Activated T-helper 2 cell treated with anti-CD3 and anti-CD28 coated beads, Interferon-gamma antibody, Interleukin-2, Interleukin-4, amounts not matched to agents 10 μg/mL and 5 μg/mL and 100 μg/mL, durations not matched to agents 14 hours and 24 hours and 36 hours (primary cell): ENCODE measurements at regions not wholly inside any gene's neighbourhood (a gene's known extent, or its start where the extent isn't known, plus 50 kb on each side); places are given as distances from the start of the nearest gene placed in this dataset.

Experiments
- DNase-seq: peaks from one replicate; pipeline ENCODE4 v3.0.0; 2021; ENCODE audit warnings: low spot score
- H3K27ac Mint-ChIP-seq: one replicate; pipeline ENCODE4 v1.8.0; 2021; ENCODE audit warnings: mixed read lengths
- H3K27me3 Mint-ChIP-seq: one replicate; pipeline ENCODE4 v1.8.0; 2021; ENCODE audit warnings: low read depth, mixed read lengths
- H3K36me3 Mint-ChIP-seq: one replicate; pipeline ENCODE4 v1.8.0; 2021; ENCODE audit warnings: low read depth, mixed read lengths
- H3K4me1 Mint-ChIP-seq: one replicate; pipeline ENCODE4 v1.8.0; 2021; ENCODE audit warnings: low read depth, mixed read lengths
- H3K4me3 Mint-ChIP-seq: one replicate; pipeline ENCODE4 v1.8.0; 2021; ENCODE audit warnings: low read depth, mild to moderate bottlenecking, moderate library complexity, mixed read lengths
- H3K9me3 Mint-ChIP-seq: one replicate; pipeline ENCODE4 v1.8.0; 2021; ENCODE audit warnings: mixed read lengths
- intact Hi-C: fragments of 100-400 bp; cut with micrococcal nuclease; formaldehyde crosslinking; loops from one replicate; pipeline ENCODE4 v1.15.1; 2023

DNA sequence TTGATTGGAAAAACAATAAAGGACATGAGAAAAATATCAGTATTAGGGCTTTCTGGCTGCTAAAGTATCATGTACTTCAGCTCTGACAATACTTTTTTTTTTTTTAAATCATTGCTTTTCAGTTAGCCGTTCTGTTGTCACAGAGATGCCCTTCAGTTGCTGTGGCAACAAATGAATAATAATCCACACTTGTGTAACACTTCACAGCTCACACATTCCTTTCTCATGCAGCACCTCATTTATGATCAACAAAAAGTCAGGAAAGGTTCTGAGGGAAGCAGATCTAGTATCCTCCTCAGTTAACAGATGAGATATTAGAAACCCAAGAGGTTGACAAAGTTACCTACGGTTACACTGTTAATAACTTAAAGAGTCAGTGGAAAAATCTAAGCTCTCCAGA, 444.2 kb upstream of the SLIT2 start:
- intact Hi-C loops, result no loop called here
- no peak overlapping the region for H3K27ac Mint-ChIP-seq
- no peak for DNase-seq
- no peak overlapping the region for H3K4me3 Mint-ChIP-seq
- H3K27me3 Mint-ChIP-seq, result no peaks in the 10 kb centered on the region
- H3K9me3 Mint-ChIP-seq, result peaks cover 8% of the 10 kb centered on the region
- no peaks in the 10 kb centered on the region for H3K4me1 Mint-ChIP-seq
- H3K36me3 Mint-ChIP-seq, result no peaks in the 10 kb centered on the region

DNA sequence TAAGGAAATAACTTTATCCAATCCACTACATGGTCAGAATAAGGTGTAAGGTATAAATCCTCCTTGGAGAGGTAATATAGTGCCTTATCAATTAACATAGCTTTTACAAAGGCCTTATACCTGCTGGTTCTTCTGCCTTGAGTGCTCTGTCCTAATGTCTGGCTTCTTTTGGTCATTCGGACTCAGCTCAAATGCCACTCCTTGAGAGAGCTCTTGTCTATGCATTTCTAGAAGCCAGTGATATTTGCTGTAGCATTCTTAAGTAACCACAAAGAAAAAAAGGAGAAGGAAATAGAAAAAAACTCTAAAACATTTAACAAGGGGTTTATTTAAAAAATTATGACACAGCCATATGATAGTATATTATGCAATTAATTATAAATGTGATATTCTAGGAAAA, 444.8 kb upstream of the SLIT2 start:
- intact Hi-C loops, result no loop called here
- Mint-ChIP-seq H3K36me3 (no peaks in the 10 kb centered on the region), H3K4me3 (no peak overlapping the region), H3K9me3 (peaks cover 8% of the 10 kb centered on the region), H3K4me1 (no peaks in the 10 kb centered on the region), H3K27me3 (no peaks in the 10 kb centered on the region), H3K27ac (no peak overlapping the region)
- no peak for DNase-seq

DNA sequence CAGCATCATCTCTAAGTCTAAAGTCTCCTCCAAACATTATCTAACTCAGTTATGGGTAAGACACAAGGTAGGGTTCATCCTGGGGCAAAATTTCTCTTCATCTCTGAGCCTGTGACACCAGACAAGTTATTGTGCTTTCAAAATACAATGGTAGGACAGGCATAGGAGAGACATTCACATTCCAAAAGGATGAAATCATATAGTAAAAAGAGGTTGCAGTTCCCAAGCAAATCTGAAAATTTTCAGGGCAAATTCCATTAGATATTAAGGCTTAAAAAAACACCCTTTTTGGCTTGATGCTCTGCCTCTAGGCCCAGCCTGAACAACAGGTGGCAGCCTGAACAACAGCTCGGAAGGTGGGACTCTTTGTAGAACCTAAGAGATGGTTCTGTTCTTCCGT, 448.3 kb upstream of the SLIT2 start:
- no peaks in the 10 kb centered on the region for H3K27me3 Mint-ChIP-seq
- H3K9me3 Mint-ChIP-seq, result peaks cover 12% of the 10 kb centered on the region
- intact Hi-C loops, result no loop called here
- H3K27ac Mint-ChIP-seq, result no peak overlapping the region
- DNase-seq, result no peak
- H3K4me3 Mint-ChIP-seq, result no peak overlapping the region
- no peaks in the 10 kb centered on the region for H3K4me1 Mint-ChIP-seq
- H3K36me3 Mint-ChIP-seq, result no peaks in the 10 kb centered on the region

DNA sequence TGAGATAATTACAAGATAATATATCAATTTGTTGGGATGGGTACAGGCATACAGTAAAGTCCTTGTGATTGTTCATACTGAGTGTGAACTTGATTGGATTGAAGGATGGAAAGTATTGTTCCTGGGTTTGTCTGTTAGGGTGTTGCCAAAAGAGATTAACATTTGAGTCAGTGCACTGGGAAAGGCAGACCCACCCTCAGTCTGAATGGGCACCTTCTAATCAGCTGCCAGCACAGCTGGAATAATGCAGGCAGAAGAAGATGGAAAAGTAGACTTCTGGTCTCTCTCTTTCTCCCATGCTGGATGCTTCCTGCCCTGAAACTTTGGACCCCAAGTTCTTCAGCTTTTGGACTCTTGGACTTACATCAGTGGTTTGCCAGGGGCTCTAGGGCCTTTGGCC, 457.9 kb upstream of the SLIT2 start:
- Mint-ChIP-seq H3K4me1 (no peaks in the 10 kb centered on the region), H3K27me3 (no peaks in the 10 kb centered on the region), H3K36me3 (no peaks in the 10 kb centered on the region), H3K27ac (no peak overlapping the region), H3K9me3 (peaks cover 47% of the 10 kb centered on the region), H3K4me3 (no peak overlapping the region)
- intact Hi-C loops, result no loop called here
- no peak for DNase-seq

DNA sequence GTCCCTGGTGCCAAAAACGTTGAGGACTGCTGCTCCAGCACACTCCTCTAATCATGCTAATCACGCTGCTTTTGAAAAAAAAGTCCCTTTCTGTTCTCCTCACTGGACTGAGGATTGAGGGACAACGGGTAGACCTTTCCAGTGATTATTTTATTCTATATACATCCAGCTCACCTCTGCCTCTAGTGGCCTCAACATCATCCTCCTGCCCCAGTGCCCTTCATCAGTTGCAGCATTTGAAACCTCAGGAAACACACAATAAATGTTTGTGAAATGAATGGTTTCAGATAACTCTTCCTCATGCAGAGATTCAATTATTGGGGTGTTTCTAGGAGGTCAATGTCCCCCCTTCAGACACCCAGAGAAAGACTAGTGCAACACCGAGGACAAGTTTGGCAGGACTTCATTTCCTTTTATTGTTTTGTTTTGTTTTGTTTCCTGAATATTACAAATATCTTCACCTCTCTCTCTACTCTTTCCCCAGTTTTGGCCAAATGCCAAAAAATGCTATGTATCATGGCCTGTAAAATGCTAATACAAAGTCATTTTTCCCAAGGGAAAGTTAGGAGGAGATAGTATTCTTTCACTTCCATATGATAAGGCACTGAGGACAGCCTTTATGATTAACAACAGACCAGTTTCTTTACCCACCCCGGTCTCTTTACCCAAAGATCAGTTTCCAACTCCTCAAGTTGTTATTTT, 460.1 kb upstream of the SLIT2 start:
- Mint-ChIP-seq H3K27me3 (no peaks in the 10 kb centered on the region), H3K27ac (no peak overlapping the region), H3K9me3 (peaks cover 31% of the 10 kb centered on the region), H3K4me3 (no peak overlapping the region), H3K36me3 (no peaks in the 10 kb centered on the region), H3K4me1 (no peaks in the 10 kb centered on the region)
- intact Hi-C loops, result no loop called here
- no peak for DNase-seq

DNA sequence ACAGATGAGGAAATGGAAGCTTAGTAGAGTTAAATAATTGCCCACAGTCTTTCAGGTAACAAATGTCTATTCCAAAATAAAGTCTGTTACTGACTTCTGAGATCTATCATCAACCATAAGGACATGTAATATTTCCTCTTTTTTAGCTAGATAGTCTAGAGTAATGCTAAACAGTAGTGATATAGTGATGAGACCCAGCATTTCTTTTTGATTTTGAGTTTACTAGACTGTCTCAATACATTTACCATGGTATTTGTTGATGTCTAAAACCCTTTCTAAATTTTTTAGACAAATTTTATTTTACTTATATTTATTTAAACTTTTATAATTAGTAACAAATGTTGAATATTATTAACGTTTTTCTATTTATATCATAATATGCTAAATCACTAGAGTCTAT, 465.1 kb upstream of the SLIT2 start:
- DNase-seq, result no peak
- Mint-ChIP-seq H3K27ac (no peak overlapping the region), H3K9me3 (peaks cover 38% of the 10 kb centered on the region), H3K4me3 (no peak overlapping the region), H3K4me1 (no peaks in the 10 kb centered on the region), H3K36me3 (no peaks in the 10 kb centered on the region), H3K27me3 (no peaks in the 10 kb centered on the region)
- intact Hi-C loops, result no loop called here

DNA sequence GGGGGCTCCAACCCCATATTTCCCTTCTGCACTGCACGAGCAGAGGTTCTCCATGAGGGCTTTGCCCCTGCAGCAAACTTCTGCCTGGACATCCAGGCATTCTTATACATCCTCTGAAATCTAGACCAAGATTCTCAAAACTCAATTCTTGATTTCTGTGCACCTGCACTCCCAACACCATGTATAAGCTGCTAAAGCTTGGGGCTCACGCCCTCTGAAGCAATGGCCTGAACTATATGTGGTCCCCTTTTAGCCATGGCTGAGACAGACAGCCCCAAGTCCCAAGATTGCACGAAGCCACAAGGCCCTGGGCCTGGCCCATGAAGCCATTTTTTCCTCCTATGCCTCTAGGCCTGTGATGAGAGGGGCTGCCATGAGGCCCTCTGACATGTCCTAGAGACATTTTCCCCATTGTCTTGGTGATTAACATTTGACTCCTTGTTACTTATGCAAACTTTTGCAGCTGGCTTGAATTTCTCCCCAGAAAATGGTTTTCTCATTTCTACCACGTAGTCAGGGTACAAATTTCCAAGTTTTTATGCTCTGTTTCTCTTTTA, 468.0 kb upstream of the SLIT2 start:
- H3K4me1 Mint-ChIP-seq, result no peaks in the 10 kb centered on the region
- DNase-seq, result no peak
- H3K27me3 Mint-ChIP-seq, result no peaks in the 10 kb centered on the region
- intact Hi-C loops, result no loop called here
- H3K27ac Mint-ChIP-seq, result no peak overlapping the region
- H3K36me3 Mint-ChIP-seq, result no peaks in the 10 kb centered on the region
- H3K4me3 Mint-ChIP-seq, result no peak overlapping the region
- peaks cover 26% of the 10 kb centered on the region for H3K9me3 Mint-ChIP-seq

DNA sequence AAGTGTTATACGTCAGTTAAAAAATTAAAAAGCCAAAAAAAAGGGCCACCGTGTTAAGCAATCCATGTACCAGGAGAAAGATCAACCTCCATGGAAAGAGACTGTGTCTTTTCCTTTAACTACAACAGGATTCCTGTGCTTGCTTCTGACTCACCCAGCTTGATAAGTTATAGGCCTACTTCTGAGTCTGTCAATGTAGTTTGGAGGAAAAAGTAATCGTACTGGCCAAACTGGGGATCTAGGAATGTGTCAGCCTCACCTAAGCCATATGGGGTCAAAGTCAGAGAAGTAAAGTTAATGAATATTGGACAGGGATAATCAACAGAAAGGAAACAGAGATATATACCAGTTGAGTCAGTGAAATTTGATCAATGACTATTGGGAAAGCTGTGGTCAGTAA, 470.8 kb upstream of the SLIT2 start:
- Mint-ChIP-seq H3K9me3 (peaks cover 39% of the 10 kb centered on the region), H3K4me3 (no peak overlapping the region), H3K36me3 (no peaks in the 10 kb centered on the region), H3K27me3 (no peaks in the 10 kb centered on the region), H3K4me1 (no peaks in the 10 kb centered on the region), H3K27ac (no peak overlapping the region)
- DNase-seq, result no peak
- intact Hi-C loops, result no loop called here

DNA sequence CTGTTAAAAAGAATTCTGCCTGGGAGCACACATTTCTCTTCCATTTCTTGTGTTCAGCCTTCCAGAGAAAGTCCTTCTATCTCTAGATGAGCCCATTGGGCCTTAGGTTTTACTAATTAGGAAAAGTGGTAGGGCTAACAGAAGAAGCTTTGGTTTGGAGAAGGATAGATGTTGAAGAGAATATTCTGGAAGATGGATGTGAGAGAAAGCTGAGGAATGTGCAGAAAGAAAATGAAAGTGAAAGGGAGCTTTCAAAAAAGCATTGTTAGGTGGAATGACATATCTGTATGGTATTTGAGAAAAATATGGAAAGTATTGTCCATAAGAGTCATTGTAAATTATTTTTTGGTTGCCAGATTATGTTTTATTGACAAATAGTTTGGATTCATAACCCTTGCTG, 474.8 kb upstream of the SLIT2 start:
- Mint-ChIP-seq H3K27me3 (no peaks in the 10 kb centered on the region), H3K9me3 (peaks cover 29% of the 10 kb centered on the region)

DNA sequence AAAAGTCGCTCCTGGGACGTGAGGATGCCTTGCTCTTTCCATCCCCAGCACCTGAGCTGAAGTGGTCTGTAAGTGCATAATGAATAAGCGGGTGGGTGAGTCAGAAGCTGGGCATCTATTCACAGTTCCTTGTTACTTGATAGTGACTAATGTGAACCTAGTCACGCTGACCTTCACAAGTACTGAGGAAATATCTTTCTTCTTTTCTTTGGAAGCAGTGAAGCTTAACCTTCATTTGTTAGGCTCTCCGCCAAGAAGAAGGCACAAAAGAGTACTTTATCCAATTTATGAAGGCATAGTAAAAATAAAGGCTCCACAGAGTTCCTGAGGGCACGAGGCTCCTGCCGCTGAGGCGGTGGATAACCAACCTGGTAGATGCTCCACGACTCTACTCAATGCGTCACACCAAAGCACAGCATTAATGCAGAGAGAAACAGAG, 475.7 kb upstream of the SLIT2 start:
- no peak overlapping the region for H3K4me3 Mint-ChIP-seq
- no peaks in the 10 kb centered on the region for H3K36me3 Mint-ChIP-seq
- H3K27me3 Mint-ChIP-seq, result no peaks in the 10 kb centered on the region
- peaks cover 35% of the 10 kb centered on the region for H3K9me3 Mint-ChIP-seq
- H3K27ac Mint-ChIP-seq, result no peak overlapping the region
- DNase-seq, result no peak
- H3K4me1 Mint-ChIP-seq, result no peaks in the 10 kb centered on the region
- intact Hi-C loops, result no loop called here

More for the DNA sequence above, 474.8 kb upstream of the SLIT2 start:
- no peak overlapping the region for H3K4me3 Mint-ChIP-seq
- H3K27ac Mint-ChIP-seq, result no peak overlapping the region
- no peak for DNase-seq
- no peaks in the 10 kb centered on the region for H3K4me1 Mint-ChIP-seq
- intact Hi-C loops, result no loop called here
- H3K36me3 Mint-ChIP-seq, result no peaks in the 10 kb centered on the region

DNA sequence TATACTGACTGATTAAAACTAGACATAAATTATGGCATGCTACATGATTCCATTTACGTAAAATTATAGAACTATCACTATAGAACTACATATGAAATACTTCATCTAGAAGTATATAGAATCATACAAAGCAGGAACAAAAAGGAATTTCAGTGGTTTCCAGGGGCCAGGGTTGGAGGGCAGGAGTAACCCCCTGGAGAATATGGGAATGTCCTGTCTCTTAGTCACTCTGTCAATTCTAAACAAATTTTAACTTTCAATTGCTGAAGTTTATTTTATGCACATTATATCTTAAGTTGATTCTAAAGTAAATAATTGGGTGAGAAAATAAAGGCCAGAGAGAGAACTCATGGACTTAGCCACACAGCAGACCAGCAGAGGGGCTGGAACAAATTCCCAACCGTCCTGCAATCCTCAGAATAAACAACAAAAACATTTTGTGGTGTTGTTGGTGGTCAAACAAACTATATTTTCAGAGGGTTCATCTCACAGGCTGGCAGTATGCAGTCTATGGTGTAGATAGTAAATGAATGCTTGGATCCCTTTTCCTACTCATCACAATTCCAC, 476.9 kb upstream of the SLIT2 start:
- Mint-ChIP-seq H3K4me1 (no peaks in the 10 kb centered on the region), H3K36me3 (no peaks in the 10 kb centered on the region), H3K27ac (no peak overlapping the region), H3K9me3 (peaks cover 41% of the 10 kb centered on the region), H3K4me3 (no peak overlapping the region), H3K27me3 (no peaks in the 10 kb centered on the region)
- no peak for DNase-seq
- intact Hi-C loops, result no loop called here

DNA sequence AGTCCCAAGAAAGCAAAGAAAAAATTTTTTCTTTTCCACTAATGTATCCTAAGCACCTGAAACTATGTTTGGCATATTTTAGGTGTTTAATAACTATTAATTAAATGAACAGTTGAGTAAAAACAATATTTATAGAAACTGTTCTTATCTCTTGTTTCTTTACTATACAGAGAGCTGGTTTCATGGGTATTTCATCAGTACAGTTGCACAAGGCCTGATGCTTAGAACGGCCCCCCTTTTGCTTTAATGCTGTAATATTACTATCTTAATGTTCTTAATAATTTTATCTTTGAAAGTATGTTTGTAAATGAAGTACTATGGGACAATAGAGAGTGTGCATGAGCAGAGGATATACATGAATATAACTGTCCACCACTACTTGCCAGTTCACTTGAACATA, 479.1 kb upstream of the SLIT2 start:
- Mint-ChIP-seq H3K27ac (no peak overlapping the region), H3K27me3 (no peaks in the 10 kb centered on the region), H3K36me3 (no peaks in the 10 kb centered on the region), H3K4me3 (no peak overlapping the region), H3K9me3 (peaks cover 48% of the 10 kb centered on the region), H3K4me1 (no peaks in the 10 kb centered on the region)
- intact Hi-C loops, result no loop called here
- DNase-seq, result no peak

DNA sequence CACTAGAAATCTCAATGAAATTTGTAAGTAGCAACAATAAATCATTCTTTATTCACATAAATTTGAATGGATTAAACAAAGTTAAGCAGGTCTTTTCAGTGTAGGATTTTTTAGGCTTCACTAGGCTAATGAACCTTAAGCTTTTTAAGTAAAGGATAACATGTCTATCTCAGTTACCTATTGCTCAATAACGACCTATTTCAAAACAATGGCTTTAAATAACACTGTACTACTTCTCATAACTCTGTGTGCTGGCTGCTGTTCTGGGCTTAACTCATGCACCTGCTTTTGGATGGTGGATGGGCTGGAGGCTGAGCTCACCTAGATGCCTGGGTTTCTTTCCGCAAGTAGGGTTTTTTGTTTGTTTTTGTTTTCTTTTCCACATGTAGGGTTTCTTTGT, 495.0 kb upstream of the SLIT2 start:
- Mint-ChIP-seq H3K27me3 (no peaks in the 10 kb centered on the region), H3K4me1 (no peaks in the 10 kb centered on the region), H3K36me3 (no peaks in the 10 kb centered on the region), H3K27ac (no peak overlapping the region), H3K4me3 (no peak overlapping the region), H3K9me3 (peaks cover 25% of the 10 kb centered on the region)
- intact Hi-C loops, result no loop called here
- DNase-seq, result no peak
